Activated naive CD4-positive, alpha-beta T cell treated with anti-CD3 and anti-CD28 coated beads, Interleukin-2, amount 50 U/mL, for 16 hours (primary cell): ENCODE measurements at regions not wholly inside any gene's neighbourhood (a gene's known extent, or its start where the extent isn't known, plus 50 kb on each side); places are given as distances from the start of the nearest gene placed in this dataset.
"Not testable (repeated sequence)": the region's sequence is repeated elsewhere in the genome, so short reads cannot be mapped to it uniquely, and the experiment has no call there.

Experiments
- DNase-seq: peaks from one replicate; pipeline ENCODE4 v3.0.0-alpha.2; 2020

DNA sequence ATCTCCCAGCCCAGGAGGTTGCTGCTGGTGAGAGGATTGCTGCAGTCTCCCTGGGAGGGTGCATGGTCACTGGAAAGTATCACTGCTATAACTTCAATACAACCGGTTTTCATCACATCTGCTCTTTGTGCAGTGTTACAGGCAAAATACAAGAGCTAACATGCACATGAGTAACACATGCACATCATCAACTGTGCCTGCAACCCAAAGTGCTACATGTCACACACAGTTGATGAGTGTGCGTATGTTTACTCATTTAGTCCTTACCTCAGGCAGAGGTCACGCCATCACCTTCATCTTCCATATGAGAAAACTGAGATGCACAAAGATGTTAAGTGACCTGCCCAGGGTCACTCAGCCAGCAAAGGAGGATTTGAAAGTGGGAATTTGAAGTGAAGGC, 277.7 kb downstream of the FAM72C start:
- no peak for DNase-seq

DNA sequence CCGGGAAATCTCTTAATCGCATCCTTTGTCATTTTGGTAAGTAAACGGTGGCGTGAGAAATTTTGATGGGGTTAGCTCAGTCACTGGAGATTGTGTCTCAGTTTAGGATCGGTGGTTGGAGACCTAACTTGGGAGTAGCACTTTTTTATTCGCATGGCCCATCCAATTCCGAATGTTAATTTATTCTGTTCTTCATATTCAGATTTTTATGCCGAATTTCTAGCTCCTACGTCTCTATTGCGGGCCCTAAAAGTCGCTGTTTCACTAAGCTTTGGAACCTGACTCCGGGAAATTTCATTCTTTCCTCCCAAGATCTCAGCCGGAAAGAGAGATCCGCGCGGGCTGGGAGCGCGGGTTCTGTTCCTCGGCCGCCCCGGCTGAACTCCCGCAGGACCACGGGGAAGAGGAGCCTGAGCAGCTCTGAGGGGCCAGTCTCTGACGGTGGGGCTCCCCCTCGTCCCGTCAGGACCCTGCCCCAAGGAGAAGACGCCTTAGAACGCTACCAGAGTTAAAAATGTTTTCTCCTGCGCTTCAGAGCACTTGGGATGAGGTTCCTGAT, 279.7 kb downstream of the FAM72C start:
- no peak for DNase-seq

DNA sequence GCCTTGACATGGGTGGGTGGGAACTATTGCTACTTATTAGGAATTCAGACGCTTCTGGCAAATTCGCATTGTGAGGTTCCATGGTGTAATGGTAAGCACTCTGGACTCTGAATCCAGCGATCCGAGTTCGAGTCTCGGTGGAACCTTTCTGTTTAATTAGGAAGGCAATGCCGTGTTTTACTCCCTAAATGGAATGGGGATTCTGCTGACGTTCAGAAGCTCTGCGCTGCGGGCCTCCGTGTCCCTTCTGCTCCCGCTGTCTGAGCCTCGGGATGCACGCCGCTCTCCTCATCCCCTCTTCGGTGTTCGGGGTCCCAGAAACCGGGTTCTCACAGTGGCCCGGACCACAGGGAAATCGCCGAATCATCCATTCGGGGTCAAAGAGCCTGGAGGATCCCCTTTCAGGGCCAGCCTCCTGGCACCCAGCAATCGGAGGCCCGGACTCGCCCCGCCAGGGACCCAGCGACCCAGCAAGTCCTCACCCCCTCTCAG, 280.3 kb downstream of the FAM72C start:
- DNase-seq = no peak

DNA sequence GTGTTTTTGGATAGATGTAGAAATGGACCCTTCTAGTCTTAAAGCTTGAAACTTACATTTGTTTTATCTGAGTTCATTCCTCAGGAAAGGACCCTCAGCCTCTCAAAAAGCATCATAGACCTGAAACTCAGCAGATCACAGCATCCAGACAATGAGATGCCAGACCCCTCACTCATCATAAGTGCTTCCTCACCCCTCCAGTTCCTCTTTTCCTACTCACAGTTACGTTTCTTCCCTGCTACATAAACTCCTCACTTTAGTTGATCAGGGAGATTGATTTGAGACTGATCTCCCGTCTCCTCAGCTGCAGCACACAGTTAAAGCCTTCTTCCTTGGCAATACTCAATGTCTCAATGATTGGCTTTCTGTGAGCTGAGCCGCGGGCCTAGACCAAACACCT, 282.0 kb downstream of the FAM72C start:
- no peak for DNase-seq

DNA sequence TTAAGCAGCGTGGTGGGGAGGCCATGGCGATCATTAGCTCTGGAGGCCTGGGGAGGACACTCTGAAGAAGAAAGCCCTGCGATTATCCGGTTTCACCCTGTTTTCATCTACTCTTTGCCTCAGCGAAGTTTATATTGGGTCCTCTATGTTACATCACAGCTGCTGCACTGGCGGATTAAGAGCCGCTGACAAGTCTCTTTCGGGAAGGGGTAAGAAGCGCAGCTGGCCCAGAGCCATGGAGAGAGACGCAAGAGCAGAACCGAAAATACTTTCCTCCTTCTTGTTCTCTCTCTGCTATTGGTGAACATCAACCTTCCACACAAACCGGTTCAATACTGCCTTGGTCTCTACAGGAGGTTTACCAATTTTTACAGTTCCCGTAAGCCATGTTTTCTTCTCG, 291.5 kb downstream of the FAM72C start:
- no peak for DNase-seq

DNA sequence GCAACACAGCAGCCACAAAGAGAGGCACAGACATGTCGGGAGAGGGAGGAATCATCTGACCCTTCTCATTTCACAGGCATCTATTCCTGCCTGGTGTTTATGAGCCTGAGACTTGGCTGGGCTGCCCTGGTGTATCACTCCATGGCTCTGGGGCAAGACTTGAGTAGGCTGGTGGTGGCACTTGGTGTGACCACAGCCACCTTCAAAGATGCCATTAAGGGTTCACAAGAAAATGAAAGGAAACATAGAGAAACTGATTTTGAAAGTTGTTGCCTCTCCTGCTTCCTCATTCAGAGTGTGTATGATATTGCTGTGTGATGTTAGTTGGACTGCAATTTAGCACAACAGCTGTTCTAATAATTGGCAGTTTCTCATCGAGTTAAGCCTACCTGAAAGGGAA, 298.8 kb downstream of the FAM72C start:
- no peak for DNase-seq

DNA sequence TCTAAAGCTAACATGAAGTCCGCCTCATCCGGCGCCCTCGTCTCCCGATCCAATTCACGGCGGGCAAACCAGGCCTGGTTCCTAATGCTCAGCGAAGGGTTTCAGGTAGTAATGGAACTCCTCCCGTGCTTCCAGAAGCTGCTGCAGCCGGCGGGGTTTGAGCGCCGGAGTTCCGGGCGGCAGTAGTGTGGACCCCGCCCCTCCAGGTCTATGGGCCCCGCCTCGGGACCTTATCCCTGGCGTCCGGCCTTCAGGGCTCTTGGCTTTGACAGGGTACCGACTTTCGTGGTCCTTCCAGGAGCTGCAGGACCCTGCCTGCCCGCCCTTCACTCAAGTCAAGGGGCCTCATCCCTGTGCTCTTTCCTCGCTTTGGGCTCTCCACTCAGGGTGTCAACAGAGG, 304.1 kb downstream of the FAM72C start:
- no peak for DNase-seq

DNA sequence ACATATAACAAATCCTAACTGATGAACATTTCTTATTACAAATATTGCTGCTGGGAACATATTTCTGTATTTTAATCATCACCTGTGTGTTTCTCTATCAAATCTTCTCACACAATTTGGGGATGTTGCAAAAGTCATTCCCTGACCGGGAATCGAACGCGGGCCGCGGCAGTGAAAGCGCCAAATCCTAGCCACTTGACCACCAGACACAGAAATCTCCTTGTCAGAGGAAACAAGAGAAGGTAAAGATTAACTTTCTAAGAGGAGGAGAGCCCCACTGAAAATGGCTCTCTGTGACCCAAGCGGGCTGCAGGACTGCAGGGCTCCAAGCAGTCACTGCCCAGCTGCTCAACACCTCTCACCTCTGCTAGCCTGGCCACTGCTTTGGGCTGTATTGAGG, 304.9 kb downstream of the FAM72C start:
- no peak for DNase-seq

DNA sequence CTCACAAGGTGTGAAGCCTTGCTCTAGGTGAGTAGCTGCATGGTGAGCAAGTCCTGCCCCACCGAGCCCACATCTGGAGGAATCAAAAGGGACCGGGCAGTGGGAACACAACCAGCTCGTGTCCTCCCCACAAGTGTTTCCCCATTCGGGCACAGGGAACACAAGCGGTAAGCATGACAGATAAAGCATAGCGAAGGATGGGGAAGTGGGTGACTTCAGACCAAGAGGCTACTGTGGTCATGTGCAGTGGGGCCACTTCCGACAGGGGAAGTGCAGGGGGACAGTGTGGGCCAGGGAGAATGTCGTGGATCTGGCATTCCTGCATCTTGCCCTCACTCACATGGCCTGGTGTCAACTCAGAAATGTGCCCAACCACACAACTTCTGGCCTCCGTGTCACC, 306.2 kb downstream of the FAM72C start:
- no peak for DNase-seq

DNA sequence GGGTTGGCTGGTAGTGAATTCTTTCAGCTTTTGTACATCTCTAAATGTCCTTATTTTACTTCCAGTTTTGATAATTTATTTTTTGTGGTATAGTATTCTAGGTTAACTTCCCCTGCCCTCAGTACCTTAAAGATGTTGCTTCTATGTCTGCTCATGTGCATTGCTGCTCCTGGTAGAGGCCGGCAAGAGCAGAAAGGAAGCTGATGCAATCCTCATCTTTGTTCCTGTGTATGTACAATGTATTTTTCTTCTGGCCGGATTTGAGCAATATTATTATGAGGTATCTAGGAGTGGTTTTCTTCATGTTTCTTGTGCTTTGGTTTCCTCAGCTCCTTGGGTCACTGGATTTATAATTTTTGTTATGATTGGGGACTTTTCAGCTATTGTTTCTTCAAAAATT, 308.7 kb downstream of the FAM72C start:
- DNase-seq = not testable (repeated sequence)

DNA sequence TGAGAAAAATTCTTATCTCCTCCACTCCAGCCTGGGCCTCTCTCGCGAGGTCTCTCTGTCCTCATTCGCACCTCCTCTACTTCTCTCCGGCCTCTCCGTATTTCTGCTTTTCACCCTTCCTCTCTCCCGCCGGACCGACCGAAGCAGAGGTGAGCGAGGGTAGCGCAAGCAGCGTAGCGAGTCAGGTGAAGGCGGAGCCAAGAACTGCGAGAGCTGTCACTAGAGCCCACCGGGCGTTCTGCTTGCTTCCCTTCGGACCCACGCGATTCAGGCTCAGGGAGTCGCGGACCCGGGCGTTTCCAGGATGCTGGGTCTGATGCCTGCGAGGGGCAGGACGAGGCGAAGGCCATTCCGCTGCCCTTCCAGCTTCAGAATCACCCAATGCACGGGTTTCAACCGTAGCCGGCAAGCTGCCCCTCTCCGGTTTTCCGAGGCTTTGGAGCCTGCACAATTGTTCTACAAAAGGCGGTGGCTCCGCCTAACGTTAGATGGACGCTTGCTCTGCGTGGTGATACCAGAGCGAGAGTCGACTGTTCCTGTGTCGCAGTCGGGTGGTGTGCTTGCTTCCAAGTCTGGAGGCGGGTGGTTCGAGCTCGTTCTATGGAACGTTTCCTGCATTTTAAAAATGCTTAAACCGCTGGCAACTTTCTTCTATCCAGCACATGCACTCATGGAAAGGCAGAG, 310.2 kb downstream of the FAM72C start:
- no peak for DNase-seq

DNA sequence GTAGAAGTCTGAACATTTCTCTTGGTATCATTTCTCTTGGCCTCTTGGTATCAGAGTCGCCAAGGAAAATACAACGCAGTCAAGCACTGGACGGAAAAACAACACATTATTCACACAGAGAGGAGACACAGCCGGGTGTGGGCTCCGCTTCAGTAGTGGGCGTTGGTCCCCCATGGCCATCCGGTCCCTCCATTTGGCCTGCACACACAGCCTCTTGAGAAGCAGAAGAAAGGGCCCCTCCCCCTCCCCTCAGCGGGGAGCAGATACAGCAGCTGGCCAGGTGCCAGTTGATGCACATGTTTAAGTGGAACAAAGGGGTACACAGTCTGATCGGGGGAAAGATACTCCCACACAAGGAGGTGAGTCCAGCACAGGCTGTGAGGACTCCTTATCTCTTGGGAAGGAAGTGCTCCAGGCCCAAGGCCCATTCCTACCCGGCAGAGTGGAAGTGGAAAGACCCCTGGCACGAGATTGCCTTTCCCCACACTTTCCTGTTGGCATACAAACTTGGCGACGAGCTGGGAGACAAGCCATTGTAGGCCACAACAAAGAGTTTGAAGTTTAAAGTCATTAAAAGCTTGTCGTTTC, 311.3 kb downstream of the FAM72C start:
- no peak for DNase-seq

DNA sequence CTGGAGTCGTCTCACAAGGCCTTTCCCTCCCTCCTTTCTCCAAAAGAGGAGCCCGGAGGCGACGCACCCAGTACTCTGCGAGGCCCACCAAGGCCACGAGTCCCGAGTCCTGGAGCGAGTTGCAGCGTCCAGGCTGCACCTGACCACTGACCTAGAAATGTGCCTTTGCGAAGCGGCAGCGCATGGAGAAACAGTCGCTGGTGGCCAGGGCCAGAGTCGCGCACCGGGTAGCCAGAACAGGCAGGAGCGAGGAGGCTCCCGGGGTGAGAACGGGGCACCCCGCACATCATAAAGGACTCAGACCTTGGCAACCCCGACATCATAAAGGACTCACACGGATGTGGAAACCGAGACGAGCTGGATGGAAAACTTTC, 318.4 kb downstream of the FAM72C start:
- DNase-seq = no peak

DNA sequence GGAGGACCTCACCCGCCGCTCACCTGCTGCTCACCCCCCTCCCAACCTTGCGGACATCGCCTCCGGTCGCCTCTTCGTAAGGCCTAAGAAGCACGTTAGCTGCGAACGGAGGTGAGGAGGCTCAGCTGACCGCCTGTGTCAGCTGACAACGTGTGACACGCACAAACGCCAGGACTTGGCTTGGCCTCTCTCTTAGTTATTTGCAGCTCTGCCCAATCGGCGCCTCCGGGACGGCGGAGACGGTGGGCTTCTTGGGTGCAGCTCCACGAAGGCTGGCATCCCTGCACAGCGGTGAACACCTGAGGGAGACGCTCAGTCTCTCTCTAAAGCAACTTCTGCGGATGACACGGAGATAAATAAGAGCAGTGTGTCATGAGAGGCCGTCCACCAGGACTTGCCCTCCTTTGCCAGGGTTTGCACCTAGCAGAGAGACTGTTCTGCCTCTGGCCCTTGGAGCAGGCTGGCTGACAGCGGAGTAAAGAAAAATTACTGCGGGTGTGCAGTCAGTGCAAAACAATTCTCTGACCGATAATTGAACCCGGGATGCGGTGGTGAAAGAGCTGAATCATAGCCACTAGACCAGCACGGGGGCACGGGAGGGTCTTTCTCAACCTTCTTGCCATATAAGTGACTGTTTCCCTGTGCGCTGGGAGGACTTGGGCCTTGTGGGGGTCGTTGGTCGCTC, 318.9 kb downstream of the FAM72C start:
- no peak for DNase-seq

DNA sequence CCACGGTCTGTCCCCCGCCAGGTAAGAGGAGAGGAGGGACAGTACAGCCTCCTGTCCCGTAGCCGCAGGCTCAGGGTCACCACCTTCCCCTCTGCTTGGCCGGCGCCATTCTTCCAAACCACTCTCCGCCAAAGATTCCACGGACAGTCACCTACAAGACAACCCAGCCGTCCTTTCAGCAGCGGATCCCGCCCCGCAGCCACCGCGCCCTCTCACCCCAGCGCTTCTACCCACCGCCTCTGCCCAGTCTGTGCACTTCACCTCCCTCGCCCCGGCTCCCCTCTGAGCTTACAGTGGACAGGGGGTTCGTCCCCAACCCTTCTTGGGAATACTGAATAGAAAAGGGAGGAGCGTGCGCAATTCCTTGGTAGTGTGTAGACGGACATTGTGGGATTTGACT, 319.6 kb downstream of the FAM72C start:
- DNase-seq = no peak

DNA sequence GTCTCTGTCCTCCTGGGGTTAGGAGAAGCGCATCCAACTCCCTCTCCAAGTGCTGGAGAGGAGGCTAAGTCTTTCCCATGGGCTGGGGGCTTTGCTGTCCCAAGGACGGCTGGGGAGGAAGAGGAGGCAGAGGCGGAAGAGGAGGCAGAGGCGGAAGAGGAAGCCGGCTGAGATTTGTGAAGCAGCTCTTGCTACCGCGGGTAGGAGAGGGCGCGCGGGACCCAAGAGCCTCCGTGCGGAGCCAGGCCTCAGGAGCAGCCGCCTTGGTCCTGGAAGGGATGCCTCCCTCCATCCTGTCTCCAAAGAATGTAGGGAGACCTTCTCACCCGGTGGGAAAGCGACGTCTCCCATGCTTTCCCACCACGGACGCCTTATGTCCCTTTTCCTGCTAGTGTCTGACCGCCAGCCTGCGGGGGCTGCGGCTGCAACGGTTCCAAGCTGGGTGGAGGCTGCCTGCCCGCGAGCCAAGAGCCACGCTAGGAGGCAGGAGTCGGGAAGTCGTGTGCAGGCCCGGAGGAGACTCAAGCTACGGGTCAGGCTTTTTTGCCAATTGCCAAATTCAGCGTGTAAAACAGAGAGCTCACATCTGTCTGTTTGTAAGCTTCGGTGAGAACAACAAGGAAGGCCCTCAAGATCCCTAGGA, 320.3 kb downstream of the FAM72C start:
- no peak for DNase-seq

DNA sequence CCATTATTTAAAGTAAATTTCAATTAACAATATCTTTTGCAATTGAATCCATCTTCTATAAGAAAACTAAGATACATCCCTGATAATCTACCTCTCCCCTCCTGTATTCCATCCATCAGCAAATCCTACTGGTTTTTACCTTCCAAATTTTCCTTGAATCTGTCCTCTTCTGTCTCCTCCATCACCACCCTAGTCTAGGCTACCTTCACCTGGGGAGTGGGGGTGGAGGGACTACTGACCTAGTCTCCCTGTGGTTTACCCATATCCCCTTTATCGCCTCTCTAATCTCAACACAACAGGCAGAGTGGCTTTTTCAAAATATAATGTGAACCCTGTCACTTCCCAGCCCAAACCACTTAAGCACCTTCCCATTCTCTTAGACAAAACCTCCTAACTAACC, 327.8 kb downstream of the FAM72C start:
- DNase-seq = not testable (repeated sequence)

DNA sequence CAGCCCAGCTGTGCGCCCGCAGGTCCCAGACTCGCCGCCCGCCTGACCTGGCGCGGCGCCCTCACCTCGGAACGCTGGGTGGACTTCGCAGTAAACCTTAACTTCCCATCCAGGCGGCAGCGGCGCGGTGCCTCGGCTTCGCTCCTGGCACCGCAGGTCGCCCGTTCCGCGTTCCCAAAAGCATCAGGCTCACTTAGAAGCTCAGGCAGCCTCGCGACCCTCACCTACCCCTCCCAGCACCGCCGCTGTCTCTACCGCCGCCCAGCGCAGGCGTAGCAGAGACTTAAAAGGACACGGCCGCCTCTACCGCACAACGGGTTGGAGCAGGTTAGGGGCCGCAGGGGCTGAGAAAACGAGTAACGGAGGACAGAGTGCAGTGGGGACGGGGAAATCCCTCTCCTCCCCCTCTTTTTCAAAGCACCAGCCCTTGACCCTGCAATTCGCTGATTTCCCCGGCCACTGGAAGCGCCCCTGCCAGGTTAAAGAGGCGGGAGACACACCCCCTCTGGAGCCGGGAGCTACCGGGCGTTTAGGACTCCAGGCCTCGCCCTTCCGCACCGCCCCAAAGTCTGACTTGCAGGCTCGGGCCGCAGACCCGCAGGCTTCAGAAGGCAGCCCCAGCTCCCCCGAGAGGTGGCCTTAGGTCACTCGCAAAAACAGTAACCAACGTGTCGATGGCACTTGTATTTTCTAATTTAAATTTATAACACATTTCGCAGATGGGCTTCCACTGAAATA, 328.5 kb downstream of the FAM72C start:
- DNase-seq = no peak

DNA sequence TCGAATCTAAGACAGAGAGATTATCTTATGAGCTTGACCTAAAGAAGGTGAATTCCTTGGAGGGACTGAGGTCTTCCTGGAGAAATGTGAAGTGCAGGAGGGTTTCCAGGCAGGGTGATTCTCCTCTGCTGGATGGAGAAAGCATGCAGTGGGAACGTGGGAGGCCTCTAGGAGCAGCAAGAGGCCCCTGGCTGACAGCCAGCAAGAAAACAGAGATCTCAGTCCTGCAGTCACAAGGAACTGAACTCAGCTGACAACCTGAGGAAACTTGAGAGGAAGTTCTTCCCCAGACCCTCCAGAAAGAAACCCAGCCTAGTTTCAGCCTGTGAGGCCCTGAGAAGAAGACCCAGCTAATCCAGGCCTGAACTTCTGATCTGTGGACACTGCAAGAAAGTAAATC, 345.9 kb downstream of the FAM72C start:
- no peak for DNase-seq

DNA sequence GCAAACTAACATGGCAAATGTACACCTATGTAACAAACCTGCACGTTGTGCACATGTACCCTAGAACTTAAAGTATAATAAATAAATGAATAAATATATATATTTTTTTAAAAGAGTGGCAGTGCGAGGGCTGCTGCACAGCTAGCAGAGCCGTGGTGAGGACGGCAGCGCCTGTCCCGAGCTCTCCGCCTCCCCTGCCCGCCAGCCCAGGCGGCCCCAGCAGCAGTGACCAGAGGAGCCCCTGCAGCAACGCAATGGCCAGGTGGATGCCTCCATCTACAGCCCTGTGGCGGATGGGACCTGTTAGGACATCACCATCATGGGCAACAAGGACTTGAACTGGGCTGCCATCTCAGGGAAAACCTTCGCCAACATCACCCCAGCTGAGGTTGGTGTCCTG, 351.9 kb downstream of the FAM72C start:
- DNase-seq = no peak

DNA sequence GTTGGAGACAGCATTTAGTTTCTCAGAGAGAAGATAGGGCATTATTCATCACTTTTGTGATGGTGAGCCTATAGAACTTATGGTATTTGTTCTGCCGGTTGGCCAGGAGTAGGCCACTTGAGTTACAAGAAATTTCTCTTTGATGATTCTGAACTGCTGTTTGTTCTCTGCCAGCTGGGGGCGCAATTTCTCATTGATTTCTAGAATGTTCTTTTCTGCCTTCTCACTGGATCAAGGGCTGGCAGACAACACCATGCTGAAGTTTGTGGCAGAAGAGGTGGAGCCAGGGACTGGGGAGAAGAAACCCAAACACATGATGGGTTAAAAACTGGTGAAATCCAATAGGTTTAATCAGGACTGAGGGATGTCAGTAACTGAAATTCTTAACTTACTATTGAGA, 360.6 kb downstream of the FAM72C start:
- no peak for DNase-seq

DNA sequence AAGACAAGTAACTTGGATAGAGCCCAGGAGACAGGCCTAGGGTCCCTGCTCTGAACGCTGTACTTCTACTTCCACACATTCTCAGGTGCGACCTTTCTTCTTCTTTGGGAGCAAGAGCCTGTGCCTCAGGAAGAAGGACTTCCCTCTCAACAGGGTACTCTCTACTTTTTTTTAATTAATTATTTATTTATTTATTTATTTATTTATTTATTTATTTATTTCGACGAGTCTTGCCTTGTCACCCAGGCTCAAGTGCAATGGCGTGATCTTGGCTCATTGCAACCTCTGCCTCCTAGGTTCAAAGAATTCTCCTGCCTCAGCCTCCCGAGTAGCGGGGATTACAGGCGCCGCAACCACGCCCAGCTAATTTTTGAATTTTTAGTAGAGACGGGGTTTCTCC, 361.6 kb downstream of the FAM72C start:
- no peak for DNase-seq

DNA sequence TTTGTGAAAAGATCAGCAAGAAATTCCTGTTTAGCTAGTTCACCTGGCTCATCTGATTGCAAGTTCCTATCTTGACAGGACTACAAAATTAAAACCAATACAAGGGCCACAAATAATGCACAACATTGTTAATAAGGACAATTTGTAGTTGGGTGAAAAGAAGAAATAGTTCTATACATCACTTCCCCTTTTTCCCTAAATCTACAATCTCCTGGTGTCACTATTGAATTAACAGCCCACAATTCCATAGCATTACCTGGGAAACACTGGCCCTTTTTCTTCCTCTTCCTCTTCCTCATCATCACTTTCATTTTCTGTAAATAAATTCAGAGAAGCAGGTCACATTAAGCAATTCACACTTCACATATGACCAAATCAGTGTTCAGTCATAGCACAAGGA, 366.9 kb downstream of the FAM72C start:
- no peak for DNase-seq
